MM.1S (cell line): ENCODE measurements at regions not wholly inside any gene's neighbourhood (a gene's known extent, or its start where the extent isn't known, plus 50 kb on each side); places are given as distances from the start of the nearest gene placed in this dataset.

Experiments used
- EZH2 ChIP-seq: fragments of 300-600 bp; sonication (generic); optimal IDR thresholded peaks from 2 replicates; pipeline ENCODE3; 2017; ENCODE audit warnings: low read depth, mild to moderate bottlenecking, antibody characterized with exemption, low read length, mixed read lengths
- EZH2phosphoT487 ChIP-seq: fragments of 300-600 bp; sonication (generic); IDR thresholded peaks from 2 replicates; pipeline ENCODE4 v1.6.1; 2018; ENCODE audit warnings: antibody characterized with exemption, low read length
- TF ChIP-seq, protein P1 (sequence below): fragments of 300-600 bp; sonication (generic); IDR thresholded peaks from 2 replicates; pipeline ENCODE4 v1.5.1; 2016; ENCODE audit warnings: antibody characterized with exemption, low read length, mixed read lengths

- TF ChIP-seq, protein P1, sequence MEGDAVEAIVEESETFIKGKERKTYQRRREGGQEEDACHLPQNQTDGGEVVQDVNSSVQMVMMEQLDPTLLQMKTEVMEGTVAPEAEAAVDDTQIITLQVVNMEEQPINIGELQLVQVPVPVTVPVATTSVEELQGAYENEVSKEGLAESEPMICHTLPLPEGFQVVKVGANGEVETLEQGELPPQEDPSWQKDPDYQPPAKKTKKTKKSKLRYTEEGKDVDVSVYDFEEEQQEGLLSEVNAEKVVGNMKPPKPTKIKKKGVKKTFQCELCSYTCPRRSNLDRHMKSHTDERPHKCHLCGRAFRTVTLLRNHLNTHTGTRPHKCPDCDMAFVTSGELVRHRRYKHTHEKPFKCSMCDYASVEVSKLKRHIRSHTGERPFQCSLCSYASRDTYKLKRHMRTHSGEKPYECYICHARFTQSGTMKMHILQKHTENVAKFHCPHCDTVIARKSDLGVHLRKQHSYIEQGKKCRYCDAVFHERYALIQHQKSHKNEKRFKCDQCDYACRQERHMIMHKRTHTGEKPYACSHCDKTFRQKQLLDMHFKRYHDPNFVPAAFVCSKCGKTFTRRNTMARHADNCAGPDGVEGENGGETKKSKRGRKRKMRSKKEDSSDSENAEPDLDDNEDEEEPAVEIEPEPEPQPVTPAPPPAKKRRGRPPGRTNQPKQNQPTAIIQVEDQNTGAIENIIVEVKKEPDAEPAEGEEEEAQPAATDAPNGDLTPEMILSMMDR, result no peak
- TF ChIP-seq EZH2 (no peak), EZH2phosphoT487 (no peak)
These were observed 750.4 kb upstream of the FAM98A start for GRCh38 chr2:34349527-34349926.
